ENCODE measurements at regions not wholly inside any gene's neighbourhood (a gene's known extent, or its start where the extent isn't known, plus 50 kb on each side); places are given as distances from the start of the nearest gene placed in this dataset.
A peak's percentile ranks its signal among the peaks of the same experiment; 100 is the strongest.

DNA sequence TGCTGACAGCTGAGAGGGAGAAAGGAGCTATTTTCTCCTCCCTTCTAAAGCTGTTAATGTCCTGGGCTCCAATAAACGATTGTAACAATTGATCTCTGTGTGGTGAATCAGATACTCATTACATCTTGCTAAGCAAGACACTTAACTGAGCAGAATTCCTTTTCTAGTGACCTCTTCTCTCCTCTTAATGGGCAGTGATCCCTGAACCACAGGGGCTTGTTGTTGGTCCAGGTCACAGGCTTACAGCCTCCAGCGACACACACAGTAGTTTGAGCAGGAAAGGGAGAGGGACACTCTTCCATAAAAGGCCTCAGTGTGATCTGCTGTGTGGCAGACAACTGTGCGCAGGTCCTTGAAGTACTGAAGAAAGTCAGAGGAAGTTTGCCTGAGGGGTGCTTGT, 58.5 kb upstream of the MYO10 start:
- H3K4me1 ChIP-seq (ENCODE audit: control insufficient read depth in 1 of 2, insufficient read depth in 2 of 2, low read depth in 1 of 2, low read length in 1 of 2) = peaks cover 0 to 13% of the 10 kb centered on the region in 2 experiments; a peak in 1 of 4 replicates
- H3K36me3 ChIP-seq (replicated peaks in 1 of 2; ENCODE audit: control insufficient read depth in 1 of 2, insufficient read depth in 2 of 2, low read length in 1 of 2) = no peaks in the 10 kb centered on the region
- peaks cover 23% of the 10 kb centered on the region for H3F3A ChIP-seq (replicated peaks; ENCODE audit: insufficient read depth)
- H3K9ac ChIP-seq = peak overlapping the region; percentile 20; the same call in 1 of the 2 replicates
- no peak overlapping the region for H3K4me3 ChIP-seq (ENCODE audit: low read depth in 2 of 2, low read length in 1 of 2)
- peak overlapping the region; percentile 80 for H2AFZ ChIP-seq (ENCODE audit: low read depth)
- no peaks in the 10 kb centered on the region for H4K20me1 ChIP-seq (ENCODE audit: insufficient read depth)
- peak overlapping the region in 1 of 2 experiments; percentile 41; a peak in 2 of 4 replicates for H3K27ac ChIP-seq (ENCODE audit: low read depth in 2 of 2, low read length in 1 of 2)
- peak overlapping the region; percentile 32 for H3K4me2 ChIP-seq
- DNase-seq = no peak
- no peaks in the 10 kb centered on the region for H3K27me3 ChIP-seq (ENCODE audit: insufficient read depth)
- TF ChIP-seq, protein P1, sequence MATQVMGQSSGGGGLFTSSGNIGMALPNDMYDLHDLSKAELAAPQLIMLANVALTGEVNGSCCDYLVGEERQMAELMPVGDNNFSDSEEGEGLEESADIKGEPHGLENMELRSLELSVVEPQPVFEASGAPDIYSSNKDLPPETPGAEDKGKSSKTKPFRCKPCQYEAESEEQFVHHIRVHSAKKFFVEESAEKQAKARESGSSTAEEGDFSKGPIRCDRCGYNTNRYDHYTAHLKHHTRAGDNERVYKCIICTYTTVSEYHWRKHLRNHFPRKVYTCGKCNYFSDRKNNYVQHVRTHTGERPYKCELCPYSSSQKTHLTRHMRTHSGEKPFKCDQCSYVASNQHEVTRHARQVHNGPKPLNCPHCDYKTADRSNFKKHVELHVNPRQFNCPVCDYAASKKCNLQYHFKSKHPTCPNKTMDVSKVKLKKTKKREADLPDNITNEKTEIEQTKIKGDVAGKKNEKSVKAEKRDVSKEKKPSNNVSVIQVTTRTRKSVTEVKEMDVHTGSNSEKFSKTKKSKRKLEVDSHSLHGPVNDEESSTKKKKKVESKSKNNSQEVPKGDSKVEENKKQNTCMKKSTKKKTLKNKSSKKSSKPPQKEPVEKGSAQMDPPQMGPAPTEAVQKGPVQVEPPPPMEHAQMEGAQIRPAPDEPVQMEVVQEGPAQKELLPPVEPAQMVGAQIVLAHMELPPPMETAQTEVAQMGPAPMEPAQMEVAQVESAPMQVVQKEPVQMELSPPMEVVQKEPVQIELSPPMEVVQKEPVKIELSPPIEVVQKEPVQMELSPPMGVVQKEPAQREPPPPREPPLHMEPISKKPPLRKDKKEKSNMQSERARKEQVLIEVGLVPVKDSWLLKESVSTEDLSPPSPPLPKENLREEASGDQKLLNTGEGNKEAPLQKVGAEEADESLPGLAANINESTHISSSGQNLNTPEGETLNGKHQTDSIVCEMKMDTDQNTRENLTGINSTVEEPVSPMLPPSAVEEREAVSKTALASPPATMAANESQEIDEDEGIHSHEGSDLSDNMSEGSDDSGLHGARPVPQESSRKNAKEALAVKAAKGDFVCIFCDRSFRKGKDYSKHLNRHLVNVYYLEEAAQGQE (IDR thresholded peaks at IDR 0.05; ENCODE audit: low read depth, low read length) = no peak
- TF ChIP-seq RAD21 (IDR thresholded peaks at IDR 0.05; ENCODE audit: low read length) (no peak), POLR2AphosphoS5 (IDR thresholded peaks at IDR 0.05; ENCODE audit: low read depth, low read length) (no peak), EP300 (IDR thresholded peaks at IDR 0.05; ENCODE audit: borderline replicate concordance in 1 of 2, low read depth in 1 of 2, low read length in 1 of 2) (no peak), SMC3 (IDR thresholded peaks at IDR 0.05; ENCODE audit: low read depth, low read length) (no peak), GABPA (IDR thresholded peaks at IDR 0.05; ENCODE audit: low read depth) (no peak), TEAD4 (IDR thresholded peaks at IDR 0.05; ENCODE audit: borderline replicate concordance, insufficient read depth) (no peak), CHD2 (IDR thresholded peaks at IDR 0.05; ENCODE audit: low read length, partially characterized antibody) (no peak), MEF2A (IDR thresholded peaks at IDR 0.05; ENCODE audit: borderline replicate concordance, low read depth) (no peak), RFX5 (IDR thresholded peaks at IDR 0.05; ENCODE audit: low read length) (no peak), TCF12 (IDR thresholded peaks at IDR 0.05) (no peak), EZH2phosphoT487 (IDR thresholded peaks at IDR 0.05; ENCODE audit: borderline replicate concordance, low read depth) (no peak)
- TF ChIP-seq, protein P2, sequence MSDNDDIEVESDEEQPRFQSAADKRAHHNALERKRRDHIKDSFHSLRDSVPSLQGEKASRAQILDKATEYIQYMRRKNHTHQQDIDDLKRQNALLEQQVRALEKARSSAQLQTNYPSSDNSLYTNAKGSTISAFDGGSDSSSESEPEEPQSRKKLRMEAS (IDR thresholded peaks at IDR 0.05; ENCODE audit: low read depth) = no peak
- TF ChIP-seq, protein P3, sequence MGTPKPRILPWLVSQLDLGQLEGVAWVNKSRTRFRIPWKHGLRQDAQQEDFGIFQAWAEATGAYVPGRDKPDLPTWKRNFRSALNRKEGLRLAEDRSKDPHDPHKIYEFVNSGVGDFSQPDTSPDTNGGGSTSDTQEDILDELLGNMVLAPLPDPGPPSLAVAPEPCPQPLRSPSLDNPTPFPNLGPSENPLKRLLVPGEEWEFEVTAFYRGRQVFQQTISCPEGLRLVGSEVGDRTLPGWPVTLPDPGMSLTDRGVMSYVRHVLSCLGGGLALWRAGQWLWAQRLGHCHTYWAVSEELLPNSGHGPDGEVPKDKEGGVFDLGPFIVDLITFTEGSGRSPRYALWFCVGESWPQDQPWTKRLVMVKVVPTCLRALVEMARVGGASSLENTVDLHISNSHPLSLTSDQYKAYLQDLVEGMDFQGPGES (IDR thresholded peaks at IDR 0.05; ENCODE audit: low read depth, low read length) = no peak
- TF ChIP-seq, protein P4, sequence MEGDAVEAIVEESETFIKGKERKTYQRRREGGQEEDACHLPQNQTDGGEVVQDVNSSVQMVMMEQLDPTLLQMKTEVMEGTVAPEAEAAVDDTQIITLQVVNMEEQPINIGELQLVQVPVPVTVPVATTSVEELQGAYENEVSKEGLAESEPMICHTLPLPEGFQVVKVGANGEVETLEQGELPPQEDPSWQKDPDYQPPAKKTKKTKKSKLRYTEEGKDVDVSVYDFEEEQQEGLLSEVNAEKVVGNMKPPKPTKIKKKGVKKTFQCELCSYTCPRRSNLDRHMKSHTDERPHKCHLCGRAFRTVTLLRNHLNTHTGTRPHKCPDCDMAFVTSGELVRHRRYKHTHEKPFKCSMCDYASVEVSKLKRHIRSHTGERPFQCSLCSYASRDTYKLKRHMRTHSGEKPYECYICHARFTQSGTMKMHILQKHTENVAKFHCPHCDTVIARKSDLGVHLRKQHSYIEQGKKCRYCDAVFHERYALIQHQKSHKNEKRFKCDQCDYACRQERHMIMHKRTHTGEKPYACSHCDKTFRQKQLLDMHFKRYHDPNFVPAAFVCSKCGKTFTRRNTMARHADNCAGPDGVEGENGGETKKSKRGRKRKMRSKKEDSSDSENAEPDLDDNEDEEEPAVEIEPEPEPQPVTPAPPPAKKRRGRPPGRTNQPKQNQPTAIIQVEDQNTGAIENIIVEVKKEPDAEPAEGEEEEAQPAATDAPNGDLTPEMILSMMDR (IDR thresholded peaks at IDR 0.05) = no peak
- H3K9me3 ChIP-seq = no peaks in the 10 kb centered on the region
- ChIA-PET POLR2A (no interaction called here), CTCF (interaction anchor here (0.8 to 2.1 kb wide), 2 partner anchors 138 to 168 kb away, joined by 3 to 5 read pairs; no protein-coding TSS in a partner anchor)
- H3K9me2 ChIP-seq = no peaks in the 10 kb centered on the region
- WGBS (ENCODE audit: low lambda C conversion rate) = 88% methylated on average over 3 of the region's 3 CpGs
- no peaks in the 10 kb centered on the region for H3K79me2 ChIP-seq (ENCODE audit: insufficient read depth)

Data from SK-N-SH (cell line).